ENCODE measurements at regions not wholly inside any gene's neighbourhood (a gene's known extent, or its start where the extent isn't known, plus 50 kb on each side); places are given as distances from the start of the nearest gene placed in this dataset.
"Not testable (repeated sequence)": the region's sequence is repeated elsewhere in the genome, so short reads cannot be mapped to it uniquely, and the experiment has no call there.

DNA sequence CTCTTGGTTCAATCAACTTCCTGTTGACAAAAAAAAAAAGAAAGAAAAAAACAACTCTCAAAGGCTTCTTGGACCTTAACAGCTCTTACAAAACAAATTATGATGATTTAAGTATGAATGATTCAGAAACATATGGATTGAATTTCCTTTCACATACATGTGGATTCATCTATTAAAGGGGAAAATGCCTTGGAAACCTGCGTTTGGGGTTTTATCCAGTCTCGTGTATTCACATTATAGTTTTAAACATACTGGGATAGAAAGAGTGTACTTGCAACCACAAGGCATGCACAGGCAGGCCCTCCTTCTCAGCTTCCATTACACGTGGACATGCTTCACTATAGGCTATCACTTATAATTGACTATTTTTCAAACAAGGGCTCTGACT, 286.7 kb downstream of the INHBA start:
- H3K27me3 ChIP-seq (ENCODE audit: control insufficient read depth, insufficient read depth, low read length, poor library complexity, severe bottlenecking), result no peaks in the 10 kb centered on the region
- H3K4me3 ChIP-seq (ENCODE audit: insufficient read depth, low read depth, low read length), result no peak overlapping the region
- H3K4me1 ChIP-seq (ENCODE audit: control insufficient read depth, insufficient read depth, low read length), result no peaks in the 10 kb centered on the region
- no peak overlapping the region for H3K27ac ChIP-seq (ENCODE audit: insufficient read depth, low read depth, low read length, poor library complexity, severe bottlenecking)
- H3K9me3 ChIP-seq (ENCODE audit: control insufficient read depth, low read length), result no peaks in the 10 kb centered on the region
- 83 to 94% methylated on average over 1 to 3 of the region's 3 CpGs for WGBS, 2 experiments
- H3K36me3 ChIP-seq (ENCODE audit: control insufficient read depth, insufficient read depth, low read length), result no peaks in the 10 kb centered on the region

DNA sequence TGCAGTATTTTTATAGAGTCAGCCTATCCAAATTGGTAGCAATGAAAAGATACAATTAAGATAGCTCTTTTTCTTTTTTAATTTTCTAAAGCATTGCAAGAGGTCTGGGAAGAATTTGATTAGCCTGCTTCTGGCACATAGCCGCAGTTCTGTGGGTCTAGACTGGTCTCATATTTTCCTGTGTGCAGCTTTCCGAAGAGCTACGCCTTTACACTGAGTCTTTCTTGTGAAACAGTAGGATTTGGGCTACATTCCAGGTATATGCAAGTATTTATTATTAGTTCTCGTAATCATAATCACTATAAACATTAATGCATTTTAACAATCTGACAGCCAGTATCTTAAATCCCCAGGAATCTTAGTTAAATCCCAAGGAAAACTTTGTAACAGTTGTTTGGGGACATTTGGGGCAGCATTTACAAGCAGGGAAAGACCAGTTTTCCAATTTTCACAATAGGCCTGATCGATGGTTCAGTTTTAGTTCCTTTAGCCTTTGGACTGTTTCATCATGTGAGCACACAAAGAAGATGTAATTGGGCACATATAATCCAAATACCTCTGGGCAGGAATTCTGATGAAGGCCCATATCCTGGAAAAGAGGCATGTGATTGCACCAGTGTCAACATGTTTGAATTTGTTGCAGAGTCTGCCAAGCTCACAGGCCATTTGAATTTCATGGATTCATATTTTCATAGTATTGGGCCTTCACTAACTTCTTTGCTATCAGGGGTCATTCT, 287.3 kb downstream of the INHBA start:
- Histone ChIP-seq H3K4me1 (ENCODE audit: control insufficient read depth, insufficient read depth, low read length) (no peaks in the 10 kb centered on the region), H3K27ac (ENCODE audit: insufficient read depth, low read depth, low read length, poor library complexity, severe bottlenecking) (no peak overlapping the region), H3K4me3 (ENCODE audit: insufficient read depth, low read depth, low read length) (no peak overlapping the region), H3K27me3 (ENCODE audit: control insufficient read depth, insufficient read depth, low read length, poor library complexity, severe bottlenecking) (no peaks in the 10 kb centered on the region), H3K9me3 (ENCODE audit: control insufficient read depth, low read length) (no peaks in the 10 kb centered on the region), H3K36me3 (ENCODE audit: control insufficient read depth, insufficient read depth, low read length) (no peaks in the 10 kb centered on the region)
- WGBS, 2 experiments, result 88 to 98% methylated on average over 5 of the region's 5 CpGs

DNA sequence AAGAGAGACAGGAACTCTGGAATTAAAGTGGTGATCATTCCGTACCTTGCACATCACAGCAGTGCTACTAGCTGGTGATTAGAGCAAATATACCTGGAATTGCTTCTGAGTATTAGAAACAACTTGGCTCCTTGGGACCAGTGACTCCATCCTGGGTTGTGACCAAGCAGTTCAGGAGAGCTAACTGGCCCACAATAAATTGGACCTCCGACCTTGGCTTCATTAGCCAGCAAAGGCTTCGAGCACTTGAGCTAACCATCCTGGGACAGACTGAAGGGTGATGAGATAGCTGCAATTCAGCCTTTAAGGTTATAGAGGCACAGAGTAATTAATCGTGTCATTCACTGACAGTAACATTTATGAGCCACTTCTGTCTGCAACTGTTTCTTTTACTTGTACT, 287.8 kb downstream of the INHBA start:
- Histone ChIP-seq H3K9me3 (ENCODE audit: control insufficient read depth, low read length) (no peaks in the 10 kb centered on the region), H3K27me3 (ENCODE audit: control insufficient read depth, insufficient read depth, low read length, poor library complexity, severe bottlenecking) (no peaks in the 10 kb centered on the region)
- 97 to 98% methylated on average over 4 of the region's 4 CpGs for WGBS, 2 experiments

DNA sequence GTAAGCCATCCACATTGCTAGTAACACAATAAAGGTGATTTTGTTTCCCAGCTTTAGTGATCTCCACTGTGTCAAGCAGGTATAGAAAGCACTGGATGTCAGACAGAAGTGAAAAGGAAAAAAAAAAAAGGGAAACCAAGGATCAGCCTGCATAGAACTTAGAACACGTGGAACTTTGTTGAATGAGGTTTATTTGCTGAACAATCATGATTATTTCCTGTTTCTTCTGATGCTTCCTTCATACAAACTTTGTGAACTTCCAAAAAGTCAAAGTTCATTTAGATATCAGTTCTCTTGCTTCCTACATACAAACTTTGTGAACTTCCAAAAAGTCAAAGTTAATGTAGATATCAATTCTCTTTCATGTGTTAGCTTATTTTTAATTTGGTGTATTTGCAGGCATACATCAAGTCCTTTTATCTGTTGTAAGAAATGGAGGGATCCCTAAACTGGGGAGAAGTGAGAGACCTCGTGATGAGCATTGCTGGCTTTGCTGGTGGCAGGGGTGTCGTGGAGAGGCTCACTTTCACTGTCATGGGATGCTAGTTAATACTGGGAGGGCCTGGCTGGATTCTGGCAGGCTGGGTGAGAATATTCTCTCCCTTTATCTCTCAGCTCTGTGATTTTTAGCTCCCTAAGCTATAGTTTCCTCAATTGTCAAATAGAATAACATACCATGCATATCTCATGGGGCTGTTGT, 298.4 kb downstream of the INHBA start:
- WGBS, 2 experiments, result 76 to 83% methylated on average over 3 of the region's 3 CpGs
- no peak overlapping the region for H3K4me3 ChIP-seq (ENCODE audit: insufficient read depth, low read depth, low read length)
- H3K9me3 ChIP-seq (ENCODE audit: control insufficient read depth, low read length), result no peaks in the 10 kb centered on the region
- H3K4me1 ChIP-seq (ENCODE audit: control insufficient read depth, insufficient read depth, low read length), result no peaks in the 10 kb centered on the region
- H3K36me3 ChIP-seq (ENCODE audit: control insufficient read depth, insufficient read depth, low read length), result no peaks in the 10 kb centered on the region
- no peaks in the 10 kb centered on the region for H3K27me3 ChIP-seq (ENCODE audit: control insufficient read depth, insufficient read depth, low read length, poor library complexity, severe bottlenecking)
- H3K27ac ChIP-seq (ENCODE audit: insufficient read depth, low read depth, low read length, poor library complexity, severe bottlenecking), result no peak overlapping the region

More for the DNA sequence above, 287.8 kb downstream of the INHBA start:
- no peaks in the 10 kb centered on the region for H3K36me3 ChIP-seq (ENCODE audit: control insufficient read depth, insufficient read depth, low read length)
- H3K4me1 ChIP-seq (ENCODE audit: control insufficient read depth, insufficient read depth, low read length), result no peaks in the 10 kb centered on the region
- no peak overlapping the region for H3K27ac ChIP-seq (ENCODE audit: insufficient read depth, low read depth, low read length, poor library complexity, severe bottlenecking)
- H3K4me3 ChIP-seq (ENCODE audit: insufficient read depth, low read depth, low read length), result no peak overlapping the region

DNA sequence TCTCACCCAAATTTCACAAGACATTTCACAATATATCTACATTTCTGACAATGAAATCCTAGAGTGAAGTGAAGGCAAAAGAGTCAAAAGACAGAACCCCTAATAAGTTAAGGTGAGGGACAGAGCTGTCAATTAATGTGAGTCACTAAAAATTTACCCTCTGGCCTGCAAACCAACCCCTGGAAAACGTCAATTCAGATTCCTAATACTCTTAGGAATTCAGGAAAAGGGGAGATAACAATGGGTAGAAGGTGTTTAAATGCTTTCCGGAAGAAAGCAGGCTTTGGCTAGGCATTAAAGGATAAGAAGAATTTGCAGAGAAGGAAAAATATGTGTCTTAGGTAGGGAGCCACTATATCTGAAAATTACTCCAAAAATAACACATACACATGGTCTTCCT, 299.6 kb downstream of the INHBA start:
- H3K27ac ChIP-seq (ENCODE audit: insufficient read depth, low read depth, low read length, poor library complexity, severe bottlenecking), result no peak overlapping the region
- H3K4me3 ChIP-seq (ENCODE audit: insufficient read depth, low read depth, low read length), result no peak overlapping the region
- H3K9me3 ChIP-seq (ENCODE audit: control insufficient read depth, low read length), result no peaks in the 10 kb centered on the region
- H3K36me3 ChIP-seq (ENCODE audit: control insufficient read depth, insufficient read depth, low read length), result no peaks in the 10 kb centered on the region
- no peaks in the 10 kb centered on the region for H3K4me1 ChIP-seq (ENCODE audit: control insufficient read depth, insufficient read depth, low read length)
- no peaks in the 10 kb centered on the region for H3K27me3 ChIP-seq (ENCODE audit: control insufficient read depth, insufficient read depth, low read length, poor library complexity, severe bottlenecking)
- WGBS, 2 experiments, result 32 to 38% methylated on average over 2 of the region's 2 CpGs

DNA sequence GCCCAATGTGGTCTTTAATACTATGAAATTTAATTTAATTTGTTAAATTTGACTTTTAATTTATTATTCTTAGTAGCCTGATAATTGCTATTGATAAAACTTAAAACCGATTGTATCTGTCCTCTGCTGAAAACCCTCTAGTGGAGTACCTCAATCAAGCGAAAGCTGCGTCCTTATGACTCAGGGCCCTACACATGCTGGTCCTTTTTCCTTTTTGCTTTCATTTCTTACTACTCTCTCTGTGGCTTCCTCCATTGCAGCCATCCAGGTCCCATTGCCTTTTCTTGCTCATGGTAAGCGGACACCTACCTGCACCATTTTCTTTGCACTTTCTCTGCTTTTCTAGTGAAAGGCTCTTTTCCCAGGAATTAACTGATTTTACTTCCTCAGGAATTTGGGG, 301.1 kb downstream of the INHBA start:
- H3K27me3 ChIP-seq (ENCODE audit: control insufficient read depth, insufficient read depth, low read length, poor library complexity, severe bottlenecking), result no peaks in the 10 kb centered on the region
- no peak overlapping the region for H3K4me3 ChIP-seq (ENCODE audit: insufficient read depth, low read depth, low read length)
- H3K9me3 ChIP-seq (ENCODE audit: control insufficient read depth, low read length), result no peaks in the 10 kb centered on the region
- 67 to 72% methylated on average over 4 of the region's 4 CpGs for WGBS, 2 experiments
- H3K4me1 ChIP-seq (ENCODE audit: control insufficient read depth, insufficient read depth, low read length), result no peaks in the 10 kb centered on the region
- no peaks in the 10 kb centered on the region for H3K36me3 ChIP-seq (ENCODE audit: control insufficient read depth, insufficient read depth, low read length)
- H3K27ac ChIP-seq (ENCODE audit: insufficient read depth, low read depth, low read length, poor library complexity, severe bottlenecking), result no peak overlapping the region

DNA sequence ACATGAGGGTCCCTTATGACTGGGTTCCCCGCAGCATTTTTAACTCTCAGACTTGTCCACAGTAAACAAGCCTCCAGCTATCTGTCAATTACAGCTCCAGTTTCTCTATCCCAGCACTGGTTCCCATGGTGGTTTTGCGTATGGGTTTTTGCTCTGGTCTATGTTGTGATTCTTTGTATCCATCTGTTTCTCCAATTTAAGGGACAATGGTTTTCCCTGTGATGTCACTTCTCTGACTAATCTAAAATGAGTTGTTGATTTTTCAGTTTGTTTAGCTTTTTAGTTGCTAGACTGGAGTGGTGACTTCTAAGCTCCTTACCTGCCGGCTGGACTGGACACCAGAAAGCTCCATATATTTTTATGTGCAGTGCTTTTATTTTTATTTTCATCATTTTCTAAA, 303.7 kb downstream of the INHBA start:
- H3K27ac ChIP-seq (ENCODE audit: insufficient read depth, low read depth, low read length, poor library complexity, severe bottlenecking), result no peak overlapping the region
- H3K9me3 ChIP-seq (ENCODE audit: control insufficient read depth, low read length), result no peaks in the 10 kb centered on the region
- no peak overlapping the region for H3K4me3 ChIP-seq (ENCODE audit: insufficient read depth, low read depth, low read length)
- 93 to 99% methylated on average over 2 to 3 of the region's 3 CpGs for WGBS, 2 experiments
- no peaks in the 10 kb centered on the region for H3K27me3 ChIP-seq (ENCODE audit: control insufficient read depth, insufficient read depth, low read length, poor library complexity, severe bottlenecking)
- no peaks in the 10 kb centered on the region for H3K4me1 ChIP-seq (ENCODE audit: control insufficient read depth, insufficient read depth, low read length)
- H3K36me3 ChIP-seq (ENCODE audit: control insufficient read depth, insufficient read depth, low read length), result no peaks in the 10 kb centered on the region

DNA sequence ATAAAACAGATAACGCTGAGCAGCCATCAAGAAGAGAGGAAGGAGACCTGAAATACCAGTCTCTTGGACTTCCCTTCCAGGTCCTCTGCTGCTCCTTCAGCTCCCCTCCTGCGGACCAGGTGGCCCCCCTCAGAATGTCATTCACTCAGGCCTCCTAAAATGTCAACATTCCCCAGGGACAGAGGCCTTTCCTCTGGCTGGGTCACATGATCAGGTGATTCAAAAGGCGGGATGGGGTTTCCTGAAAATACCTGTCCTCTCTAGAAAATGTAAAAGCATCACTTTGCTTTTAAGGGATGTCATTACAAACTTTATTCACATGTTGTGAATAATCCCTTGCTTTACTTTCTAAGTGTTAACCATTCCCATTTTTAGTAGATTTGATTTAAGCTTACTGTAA, 311.1 kb downstream of the INHBA start:
- no peak overlapping the region for H3K4me3 ChIP-seq (ENCODE audit: insufficient read depth, low read depth, low read length)
- no peaks in the 10 kb centered on the region for H3K36me3 ChIP-seq (ENCODE audit: control insufficient read depth, insufficient read depth, low read length)
- 78 to 83% methylated on average over 3 of the region's 3 CpGs for WGBS, 2 experiments
- H3K27ac ChIP-seq (ENCODE audit: insufficient read depth, low read depth, low read length, poor library complexity, severe bottlenecking), result no peak overlapping the region
- no peaks in the 10 kb centered on the region for H3K27me3 ChIP-seq (ENCODE audit: control insufficient read depth, insufficient read depth, low read length, poor library complexity, severe bottlenecking)
- H3K9me3 ChIP-seq (ENCODE audit: control insufficient read depth, low read length), result no peaks in the 10 kb centered on the region
- no peaks in the 10 kb centered on the region for H3K4me1 ChIP-seq (ENCODE audit: control insufficient read depth, insufficient read depth, low read length)

DNA sequence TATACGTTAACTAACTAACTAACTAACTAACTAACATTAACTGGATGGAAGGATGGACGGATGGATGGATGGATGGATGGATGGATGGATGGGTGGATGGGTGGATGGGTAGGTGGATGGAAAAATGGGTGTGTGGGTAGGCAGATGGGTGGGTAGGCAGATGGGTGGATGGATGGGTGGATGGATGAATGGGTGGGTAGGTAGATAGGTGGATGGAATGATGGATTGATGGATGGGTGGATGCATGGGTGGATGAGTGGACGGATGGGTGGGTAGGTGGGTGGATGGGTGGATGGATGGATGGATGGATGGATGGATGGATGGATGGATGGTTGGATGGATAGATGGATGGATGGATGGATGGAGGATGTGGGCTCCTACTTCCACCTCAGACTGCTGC, 314.0 kb downstream of the INHBA start:
- not testable (repeated sequence) for H3K36me3 ChIP-seq (ENCODE audit: control insufficient read depth, insufficient read depth, low read length); H3K4me1 ChIP-seq (ENCODE audit: control insufficient read depth, insufficient read depth, low read length)
- WGBS, 2 experiments, result 74 to 76% methylated on average over 3 of the region's 3 CpGs

DNA sequence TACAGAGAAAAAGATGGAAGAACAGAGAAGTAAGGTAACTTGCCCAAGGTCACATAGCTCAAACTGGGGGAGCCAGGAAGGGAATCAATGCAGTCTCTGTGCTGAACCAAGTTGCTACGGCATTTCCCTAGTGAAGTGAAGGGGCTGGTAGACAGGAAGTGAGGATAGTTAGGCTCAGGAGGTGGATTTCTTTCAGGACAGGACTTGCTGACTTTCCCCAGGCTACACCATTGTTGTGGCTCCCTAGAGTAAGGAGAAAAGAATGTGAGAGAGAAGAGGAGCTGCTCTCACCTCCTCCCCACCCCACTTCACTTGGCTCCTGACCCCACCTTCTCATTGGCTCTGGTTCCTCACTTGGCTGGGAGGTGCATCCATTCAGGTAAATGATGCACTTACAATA, 316.9 kb downstream of the INHBA start:
- H3K4me1 ChIP-seq (ENCODE audit: control insufficient read depth, insufficient read depth, low read length), result no peaks in the 10 kb centered on the region
- no peaks in the 10 kb centered on the region for H3K36me3 ChIP-seq (ENCODE audit: control insufficient read depth, insufficient read depth, low read length)
- H3K9me3 ChIP-seq (ENCODE audit: control insufficient read depth, low read length), result no peaks in the 10 kb centered on the region
- no peak overlapping the region for H3K4me3 ChIP-seq (ENCODE audit: insufficient read depth, low read depth, low read length)
- WGBS, 2 experiments, result 74 to 80% methylated on average over 1 of the region's 1 CpG
- H3K27me3 ChIP-seq (ENCODE audit: control insufficient read depth, insufficient read depth, low read length, poor library complexity, severe bottlenecking), result no peaks in the 10 kb centered on the region
- H3K27ac ChIP-seq (ENCODE audit: insufficient read depth, low read depth, low read length, poor library complexity, severe bottlenecking), result no peak overlapping the region

More for the DNA sequence above, 314.0 kb downstream of the INHBA start:
- not testable (repeated sequence) for H3K27ac ChIP-seq (ENCODE audit: insufficient read depth, low read depth, low read length, poor library complexity, severe bottlenecking); H3K9me3 ChIP-seq (ENCODE audit: control insufficient read depth, low read length); H3K27me3 ChIP-seq (ENCODE audit: control insufficient read depth, insufficient read depth, low read length, poor library complexity, severe bottlenecking); H3K4me3 ChIP-seq (ENCODE audit: insufficient read depth, low read depth, low read length)
